Rectal smooth muscle tissue (tissue), 1 donor: ENCODE measurements at regions not wholly inside any gene's neighbourhood (a gene's known extent, or its start where the extent isn't known, plus 50 kb on each side); places are given as distances from the start of the nearest gene placed in this dataset.

Experiments used
- H3K27ac ChIP-seq: one replicate; pipeline ENCODE4 v1.7.0; 2013; ENCODE audit warnings: low read depth, low read length, inconsistent platforms
- H3K27me3 ChIP-seq: one replicate; pipeline ENCODE4 v1.7.0; 2013; ENCODE audit warnings: low read length; ENCODE audit not compliant: control insufficient read depth, insufficient read depth
- H3K36me3 ChIP-seq: one replicate; pipeline ENCODE4 v1.7.0; 2013; ENCODE audit warnings: low read length; ENCODE audit not compliant: control insufficient read depth, insufficient read depth
- H3K4me1 ChIP-seq: one replicate; pipeline ENCODE4 v1.7.0; 2013; ENCODE audit warnings: low read length; ENCODE audit not compliant: control insufficient read depth, insufficient read depth
- H3K4me3 ChIP-seq: one replicate; pipeline ENCODE4 v1.7.0; 2013; ENCODE audit warnings: low read length
- H3K9ac ChIP-seq: one replicate; pipeline ENCODE4 v1.7.0; 2013; ENCODE audit warnings: low read length

DNA sequence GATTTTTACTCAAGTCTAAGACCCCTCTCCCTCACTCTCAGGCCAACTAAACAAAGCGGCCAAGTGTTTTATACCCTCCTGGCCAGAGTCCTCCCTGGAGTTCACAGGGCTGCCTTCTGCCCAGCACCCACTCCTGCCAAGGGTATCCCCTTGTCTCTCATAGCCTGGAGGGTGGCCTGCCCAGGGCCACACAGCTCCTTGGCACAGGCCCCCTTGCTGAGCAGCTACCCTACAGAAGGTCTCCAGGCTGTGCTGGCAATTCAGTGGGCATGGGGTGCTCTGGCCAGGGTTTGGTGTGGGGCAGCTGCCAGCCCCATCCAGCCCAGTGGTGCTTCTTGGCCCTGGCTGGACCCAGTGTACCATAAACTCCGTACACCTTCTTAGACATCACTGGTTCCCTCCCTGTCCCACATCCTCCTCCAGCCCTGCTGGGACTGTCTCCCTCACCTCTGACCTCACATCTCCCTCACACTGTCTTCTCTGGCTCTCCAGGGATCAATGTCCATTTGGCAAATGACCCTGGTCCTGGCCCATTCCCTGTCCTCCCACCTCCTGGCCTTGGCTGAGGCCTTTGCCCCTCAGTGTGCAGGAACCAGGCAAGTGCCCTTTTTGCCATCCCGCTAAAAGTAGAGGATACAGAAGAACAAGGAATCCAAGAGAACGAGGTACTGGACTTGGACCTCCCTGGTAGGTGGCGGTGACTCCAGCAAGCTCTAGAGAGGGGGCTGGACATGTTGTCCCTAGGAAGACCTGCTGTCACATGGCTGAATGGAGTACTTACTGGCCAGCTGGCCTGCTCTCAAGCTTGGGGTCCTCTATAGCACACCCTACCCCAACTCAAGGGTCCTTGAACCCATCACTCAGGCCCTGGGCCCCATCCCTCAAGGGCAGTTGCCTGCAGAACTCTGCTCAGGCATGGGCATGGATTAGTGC is 50.0 kb upstream of the TRPM1 start:
- H3K27ac ChIP-seq: no peak overlapping the region
- H3K4me1 ChIP-seq: no peaks in the 10 kb centered on the region
- no peaks in the 10 kb centered on the region for H3K36me3 ChIP-seq
- no peak overlapping the region for H3K9ac ChIP-seq
- no peak overlapping the region for H3K4me3 ChIP-seq
- no peaks in the 10 kb centered on the region for H3K27me3 ChIP-seq

DNA sequence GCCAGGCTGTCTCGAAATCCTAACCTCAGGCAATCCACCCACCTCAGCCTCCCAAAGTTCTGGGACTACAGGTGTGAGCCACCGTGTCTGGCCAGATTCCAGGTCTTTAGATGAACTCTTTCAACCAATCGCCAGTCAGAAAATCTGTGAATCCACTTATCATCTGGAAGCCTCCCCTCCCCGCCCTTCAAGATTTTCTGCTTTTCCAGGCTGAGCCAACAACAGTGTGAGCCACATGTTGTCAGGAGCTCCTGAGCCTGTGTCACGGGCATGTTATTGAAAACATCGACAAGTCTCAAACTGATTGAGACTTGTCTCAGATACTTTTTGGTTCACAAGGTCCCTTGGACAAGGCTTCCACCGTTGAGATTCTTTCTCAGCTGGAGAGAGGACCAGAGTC is 52.0 kb upstream of the TRPM1 start:
- Histone ChIP-seq H3K4me1 (no peaks in the 10 kb centered on the region), H3K36me3 (no peaks in the 10 kb centered on the region), H3K27me3 (no peaks in the 10 kb centered on the region), H3K27ac (no peak overlapping the region), H3K9ac (no peak overlapping the region), H3K4me3 (no peak overlapping the region)

DNA sequence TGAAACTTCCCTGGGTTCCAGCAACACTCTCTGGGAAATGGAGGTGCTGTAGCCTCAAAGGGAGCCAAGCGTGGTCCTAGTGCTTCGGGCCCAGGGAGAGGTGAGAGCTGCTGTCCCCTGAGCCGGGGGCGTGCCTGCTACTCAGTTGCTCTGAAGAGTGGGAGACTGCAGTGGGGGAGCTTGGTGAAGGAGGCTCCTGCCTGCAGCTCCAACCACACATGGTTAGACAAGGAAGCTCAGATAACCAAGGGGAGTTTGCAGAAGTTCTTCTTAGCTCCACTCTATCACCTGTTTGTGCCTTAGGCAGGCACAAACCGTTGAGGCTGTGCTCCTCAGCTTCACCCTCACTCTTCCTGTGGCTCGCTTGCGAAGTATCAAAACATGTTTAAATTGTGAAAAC is 53.6 kb upstream of the TRPM1 start:
- Histone ChIP-seq H3K4me1 (no peaks in the 10 kb centered on the region), H3K4me3 (no peak overlapping the region), H3K27ac (no peak overlapping the region), H3K9ac (no peak overlapping the region), H3K36me3 (no peaks in the 10 kb centered on the region), H3K27me3 (no peaks in the 10 kb centered on the region)

DNA sequence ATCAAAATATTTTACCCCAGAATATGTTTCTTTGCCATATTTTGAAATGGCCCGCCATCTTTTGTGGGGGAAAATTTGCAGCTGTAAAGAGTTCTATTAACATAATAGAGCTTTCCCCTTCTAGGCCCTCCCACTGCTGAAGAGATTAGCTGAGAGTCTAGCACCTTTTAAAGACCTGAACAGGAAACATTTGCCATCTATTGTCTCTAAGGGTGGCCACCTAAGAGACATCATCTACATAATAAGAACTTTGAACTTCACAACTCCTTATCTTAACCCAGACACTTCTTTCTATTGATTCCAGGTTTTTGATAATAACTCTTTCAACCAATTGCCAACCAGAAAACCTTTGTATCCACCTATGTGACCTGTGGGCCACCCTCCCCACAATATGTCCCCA is 54.7 kb upstream of the TRPM1 start:
- Histone ChIP-seq H3K27ac (no peak overlapping the region), H3K36me3 (no peaks in the 10 kb centered on the region), H3K4me3 (no peak overlapping the region), H3K4me1 (no peaks in the 10 kb centered on the region), H3K9ac (no peak overlapping the region), H3K27me3 (no peaks in the 10 kb centered on the region)

DNA sequence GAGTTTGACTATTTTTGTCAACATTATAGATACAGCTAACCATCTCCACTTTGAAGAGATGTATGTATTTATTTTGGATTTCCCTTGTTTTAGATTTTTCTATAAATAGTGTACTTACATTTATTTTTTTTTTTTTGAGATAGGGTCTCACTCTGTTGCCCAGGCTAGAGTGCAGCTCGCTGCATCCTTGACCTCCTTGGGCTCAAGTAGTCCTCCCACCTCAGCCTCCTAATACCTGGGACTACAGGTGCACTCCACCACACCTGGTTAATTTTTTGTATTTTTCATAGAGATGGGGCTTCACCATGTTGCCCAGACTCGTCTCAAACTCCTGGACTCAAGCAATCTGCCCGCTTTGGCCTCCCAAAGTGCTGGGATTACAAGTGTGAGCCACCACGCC is 55.3 kb upstream of the TRPM1 start:
- no peak overlapping the region for H3K4me3 ChIP-seq
- no peaks in the 10 kb centered on the region for H3K4me1 ChIP-seq
- no peaks in the 10 kb centered on the region for H3K36me3 ChIP-seq
- H3K27me3 ChIP-seq: no peaks in the 10 kb centered on the region
- H3K9ac ChIP-seq: no peak overlapping the region
- no peak overlapping the region for H3K27ac ChIP-seq

DNA sequence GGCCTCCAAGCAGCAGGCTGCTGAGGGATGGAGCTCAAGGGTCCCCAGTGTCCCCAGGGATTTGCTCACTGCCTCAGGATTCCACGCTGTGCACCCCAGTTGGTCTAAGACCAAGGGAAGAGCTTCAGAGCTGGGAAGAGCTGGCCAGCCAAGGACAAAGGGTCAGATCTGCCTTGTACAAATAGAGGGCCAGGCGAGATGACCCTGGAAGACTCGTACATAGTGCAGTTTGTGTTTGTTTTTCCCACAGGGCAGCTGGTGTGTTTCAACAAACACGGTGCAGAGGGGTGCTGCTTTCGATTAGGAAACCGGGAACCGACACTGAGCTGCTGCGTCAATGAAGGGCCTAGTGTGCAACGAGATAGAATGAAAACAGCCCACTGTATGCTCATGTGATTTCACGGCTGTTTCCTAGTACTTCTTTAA is 56.1 kb upstream of the TRPM1 start:
- Histone ChIP-seq H3K4me1 (no peaks in the 10 kb centered on the region), H3K27me3 (no peaks in the 10 kb centered on the region), H3K9ac (no peak overlapping the region), H3K36me3 (no peaks in the 10 kb centered on the region), H3K4me3 (no peak overlapping the region), H3K27ac (no peak overlapping the region)

DNA sequence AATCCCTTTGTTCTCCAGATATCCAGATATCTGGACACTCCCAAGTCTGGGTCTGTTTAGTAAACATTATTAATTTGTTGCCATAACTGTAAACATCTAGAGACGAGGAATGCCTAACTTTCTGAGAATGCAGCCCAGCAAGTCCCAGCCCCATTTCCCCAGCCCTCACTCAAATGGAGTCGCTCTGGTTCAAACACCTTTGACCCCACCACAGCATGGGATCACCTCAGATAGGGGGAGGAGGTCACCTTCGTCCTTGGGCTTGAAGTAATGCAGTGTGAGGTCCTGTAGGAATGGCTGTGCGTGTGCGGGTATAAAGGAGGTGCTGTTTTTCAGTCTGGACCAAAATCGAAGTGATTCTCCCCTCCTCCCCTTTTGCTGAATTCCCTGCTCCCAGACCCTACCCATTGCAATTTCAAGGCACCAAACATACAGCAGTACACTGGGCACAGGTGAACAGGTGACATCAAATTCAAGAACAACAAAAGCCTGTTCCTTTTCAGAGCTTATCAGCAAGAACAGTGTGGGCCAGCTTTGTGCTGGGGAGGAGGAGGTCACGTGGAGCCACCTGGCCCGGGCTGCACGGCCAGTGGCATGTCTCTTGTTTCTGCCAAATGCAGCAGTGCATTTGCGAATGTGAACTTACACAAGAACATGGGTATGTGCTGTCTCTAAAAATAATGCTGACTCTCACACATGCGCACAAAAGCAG is 57.5 kb upstream of the TRPM1 start:
- H3K4me3 ChIP-seq: no peak overlapping the region
- no peaks in the 10 kb centered on the region for H3K4me1 ChIP-seq
- H3K27ac ChIP-seq: no peak overlapping the region
- H3K36me3 ChIP-seq: no peaks in the 10 kb centered on the region
- no peaks in the 10 kb centered on the region for H3K27me3 ChIP-seq
- no peak overlapping the region for H3K9ac ChIP-seq

DNA sequence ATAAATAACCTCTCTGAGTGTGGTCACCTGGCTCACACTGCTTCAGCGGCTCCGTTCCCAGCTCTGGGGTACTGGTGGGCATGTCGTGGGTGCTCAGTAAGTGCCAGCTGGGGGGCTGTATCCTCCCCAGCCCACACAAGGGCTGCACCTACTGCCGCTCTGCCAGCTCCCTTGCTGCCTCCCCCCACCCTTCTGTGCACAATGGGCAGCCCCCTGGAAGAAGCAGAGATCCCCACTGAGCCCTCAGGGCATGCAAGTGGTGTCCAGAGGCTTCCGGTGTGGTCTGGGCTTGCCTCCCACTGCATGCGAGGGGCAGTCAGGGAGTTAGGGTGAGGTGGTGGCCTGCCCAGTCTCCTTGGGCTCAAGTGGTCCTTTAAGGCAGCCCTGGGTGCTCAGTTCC is 58.3 kb upstream of the TRPM1 start:
- Histone ChIP-seq H3K27ac (no peak overlapping the region), H3K9ac (no peak overlapping the region), H3K36me3 (no peaks in the 10 kb centered on the region), H3K4me1 (no peaks in the 10 kb centered on the region), H3K27me3 (no peaks in the 10 kb centered on the region), H3K4me3 (no peak overlapping the region)

DNA sequence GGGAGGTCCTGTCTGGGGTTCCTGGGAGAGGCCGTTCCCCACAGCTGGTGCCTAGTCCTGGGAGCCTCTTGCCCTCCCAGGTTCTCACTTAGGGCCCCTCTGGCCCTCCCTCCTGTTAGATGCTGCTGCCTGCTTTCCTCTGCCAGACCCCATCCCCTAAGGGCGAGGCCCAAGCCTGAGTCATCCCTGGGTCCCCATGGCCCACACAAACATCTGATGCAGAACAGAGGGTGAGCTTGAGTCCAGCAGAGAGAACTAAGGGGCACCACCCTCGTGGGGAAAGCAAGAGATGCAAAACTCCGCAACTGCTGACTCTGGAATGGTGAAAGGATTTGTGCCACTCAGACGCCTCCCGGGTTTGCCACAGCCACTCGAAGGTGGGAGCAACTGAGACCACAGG is 58.8 kb upstream of the TRPM1 start:
- Histone ChIP-seq H3K27ac (no peak overlapping the region), H3K27me3 (no peaks in the 10 kb centered on the region), H3K9ac (no peak overlapping the region), H3K4me3 (no peak overlapping the region), H3K4me1 (no peaks in the 10 kb centered on the region), H3K36me3 (no peaks in the 10 kb centered on the region)

DNA sequence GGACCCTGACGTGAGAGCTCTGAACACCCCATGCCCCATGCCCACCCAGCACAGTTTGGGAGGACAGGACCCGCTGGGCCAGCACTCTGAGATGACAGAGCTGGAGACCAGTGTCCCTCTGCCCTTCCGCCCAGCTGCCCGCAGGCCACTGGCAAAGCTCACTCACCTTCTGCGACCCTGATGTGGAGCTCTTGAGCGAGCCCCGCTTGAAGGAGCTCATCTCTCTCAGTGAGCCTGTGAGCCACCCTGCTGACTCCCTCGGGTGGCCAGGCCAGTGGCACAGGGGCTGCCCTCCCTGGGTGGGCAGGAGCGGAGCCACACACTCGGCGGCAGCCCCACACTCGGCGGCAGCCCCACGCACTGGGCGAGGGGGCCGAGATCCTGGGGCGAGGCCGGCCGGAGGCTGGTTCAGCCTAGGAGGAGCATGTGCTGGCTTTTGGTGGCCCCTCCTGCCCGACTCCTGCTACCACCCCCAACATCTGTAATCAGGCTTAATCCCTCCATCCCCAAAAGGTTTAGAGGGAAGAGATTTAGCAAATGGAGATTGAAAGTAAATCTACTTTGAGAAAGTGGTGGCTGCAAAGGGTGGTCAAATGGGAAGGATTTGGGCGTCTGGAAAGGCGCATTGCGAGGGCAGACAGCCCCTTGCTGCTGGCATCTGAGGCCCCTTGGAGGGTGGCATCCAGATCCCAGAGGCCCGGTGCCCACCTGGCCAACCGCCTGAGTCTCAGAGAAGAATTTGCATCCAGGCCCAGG is 59.4 kb upstream of the TRPM1 start:
- Histone ChIP-seq H3K27ac (no peak overlapping the region), H3K9ac (no peak overlapping the region), H3K4me1 (no peaks in the 10 kb centered on the region)

DNA sequence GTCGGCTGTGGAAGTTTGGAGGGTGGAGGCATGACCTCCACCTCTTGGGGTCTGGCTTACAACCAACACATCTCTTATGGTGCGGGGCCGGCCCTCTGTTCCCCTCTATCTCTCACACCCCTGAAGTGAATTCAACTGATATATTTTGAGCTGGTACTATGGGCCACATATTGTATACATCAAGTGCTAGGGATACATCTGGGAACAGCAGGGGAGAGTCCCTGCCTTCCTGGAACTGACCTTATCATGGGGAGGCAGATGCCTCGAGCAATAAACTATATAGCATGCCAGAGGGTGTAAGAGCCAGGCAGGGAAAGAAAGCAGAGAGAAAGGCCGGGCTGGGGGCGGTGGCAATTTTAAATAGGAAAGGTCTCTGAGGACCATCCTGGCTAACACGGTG is 60.4 kb upstream of the TRPM1 start:
- Histone ChIP-seq H3K4me3 (no peak overlapping the region), H3K27me3 (no peaks in the 10 kb centered on the region), H3K4me1 (no peaks in the 10 kb centered on the region), H3K36me3 (no peaks in the 10 kb centered on the region), H3K27ac (no peak overlapping the region), H3K9ac (no peak overlapping the region)

More for the DNA sequence above, 59.4 kb upstream of the TRPM1 start:
- Histone ChIP-seq H3K4me3 (no peak overlapping the region), H3K36me3 (no peaks in the 10 kb centered on the region), H3K27me3 (no peaks in the 10 kb centered on the region)

DNA sequence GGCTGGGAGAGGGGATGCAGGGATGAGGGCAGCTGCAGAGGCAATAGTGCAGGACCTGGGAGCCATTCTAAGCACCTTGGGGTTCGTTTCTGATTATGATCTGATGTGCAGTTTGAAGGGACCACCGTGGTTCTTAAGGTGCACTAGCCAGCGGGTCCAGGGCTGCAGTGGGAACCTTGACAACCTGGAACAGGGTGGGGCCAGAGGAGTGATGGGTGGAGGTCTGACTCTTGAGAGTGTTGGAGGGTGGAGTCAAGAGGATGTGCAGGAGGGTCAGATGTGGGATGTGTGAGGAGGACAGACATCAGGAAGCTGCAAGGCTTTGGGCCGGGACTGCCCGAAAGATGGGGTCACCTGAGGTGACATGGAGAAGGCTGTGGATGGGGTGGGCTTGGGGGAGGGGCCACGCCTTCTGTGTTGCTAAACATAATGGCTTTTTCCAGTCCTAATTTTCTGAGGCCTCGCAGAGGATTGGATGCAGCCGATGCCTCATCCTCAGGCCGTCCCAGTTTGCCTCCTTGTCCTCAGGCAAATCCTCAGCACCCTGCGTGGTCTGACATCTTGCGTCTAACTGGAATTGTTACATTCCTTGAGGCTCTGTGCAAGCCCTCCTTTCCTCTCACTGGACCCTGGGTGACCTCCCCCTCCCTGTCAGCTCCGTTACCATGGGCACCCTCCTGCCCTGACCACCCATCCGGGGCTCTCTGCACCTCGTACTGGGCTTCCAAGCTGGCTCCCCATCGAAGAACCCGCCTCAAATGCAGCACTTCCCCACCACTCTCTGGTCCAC is 61.4 kb upstream of the TRPM1 start:
- no peak overlapping the region for H3K9ac ChIP-seq
- H3K36me3 ChIP-seq: no peaks in the 10 kb centered on the region
- H3K4me1 ChIP-seq: no peaks in the 10 kb centered on the region
- H3K27ac ChIP-seq: no peak overlapping the region
- no peak overlapping the region for H3K4me3 ChIP-seq
- H3K27me3 ChIP-seq: no peaks in the 10 kb centered on the region
